B cell (primary cell): ENCODE measurements at regions not wholly inside any gene's neighbourhood (a gene's known extent, or its start where the extent isn't known, plus 50 kb on each side); places are given as distances from the start of the nearest gene placed in this dataset.

Experiments used
- ATAC-seq: fragments of 200-7000 bp; cut with Tn5 transposase; one replicate; pipeline ENCODE4 v1.10.0; 2021; ENCODE audit warnings: low read depth, mild to moderate bottlenecking, moderate number of reproducible peaks, moderate library complexity
- CTCF ChIA-PET: fragments of 350-600 bp; sonication (Branson Sonifier 250); formaldehyde crosslinking; loops from one replicate; lab custom pipeline; 2021; ENCODE audit warnings: antibody characterized with exemption, inconsistent platforms; lab: Charles Lee
- POLR2A ChIA-PET: fragments of 350-600 bp; sonication (Branson Sonifier 250); formaldehyde crosslinking; loops from one replicate; lab custom pipeline; 2021; ENCODE audit warnings: antibody characterized with exemption; lab: Charles Lee
- DNase-seq: peaks from one replicate; pipeline ENCODE4 v3.0.0; 2013
- H2AFZ ChIP-seq: 2 replicates; pipeline ENCODE4 v1.6.1; 2012; ENCODE audit warnings: mild to moderate bottlenecking, low read depth, low read length; ENCODE audit not compliant: insufficient read depth, poor library complexity, severe bottlenecking
- H3K27ac ChIP-seq, 2 donors: 1 replicate in 1 of 2; 2 replicates in 1 of 2; pipeline ENCODE4 v1.5.1; 2012 to 2013; ENCODE audit warnings: low read length in 2 of 2, mild to moderate bottlenecking in 2 of 2, moderate library complexity in 1 of 2
- H3K27me3 ChIP-seq, 4 experiments: fragments of 200-600 bp in 1 of 4; sonication (generic) in 1 of 4; replicated peaks in 1 of 4; 1 replicate in 2 of 4; 2 replicates in 2 of 4; pipeline versions ENCODE4 v1.6.1 to v1.7.0; 2013 to 2016; ENCODE audit warnings: low read length in 3 of 4, mild to moderate bottlenecking in 2 of 4, mixed read lengths in 1 of 4, moderate library complexity in 1 of 4; ENCODE audit not compliant: insufficient read depth in 4 of 4, control insufficient read depth in 3 of 4; ENCODE audit errors: control extremely low read depth in 1 of 4
- H3K36me3 ChIP-seq, 2 experiments: replicated peaks in 1 of 2; 1 replicate in 1 of 2; 2 replicates in 1 of 2; pipeline versions ENCODE4 v1.6.1 to v1.7.1; 2013; ENCODE audit warnings: low read length in 1 of 2; ENCODE audit not compliant: insufficient read depth in 2 of 2, control insufficient read depth in 1 of 2; ENCODE audit errors: control extremely low read depth in 1 of 2, extremely low read depth in 1 of 2
- H3K4me1 ChIP-seq, 2 donors: fragments of 200-600 bp in 1 of 2; sonication (generic) in 1 of 2; 1 replicate in 1 of 2; 2 replicates in 1 of 2; pipeline versions ENCODE4 v1.5.1 to v1.6.1; 2013 to 2017; ENCODE audit warnings: low read length in 2 of 2; ENCODE audit not compliant: control insufficient read depth in 2 of 2, insufficient read depth in 2 of 2
- H3K4me2 ChIP-seq: replicated peaks from 2 replicates; pipeline ENCODE3; 2012; ENCODE audit warnings: mild to moderate bottlenecking, low read depth, low read length; ENCODE audit not compliant: poor library complexity, severe bottlenecking
- H3K4me3 ChIP-seq, 5 experiments: fragments of 200-600 bp in 1 of 5; sonication (generic) in 1 of 5; 1 replicate in 3 of 5; 2 replicates in 2 of 5; pipeline versions ENCODE4 v1.5.1 to v1.7.0; 2011 to 2016; ENCODE audit warnings: low read length in 4 of 5, mild to moderate bottlenecking in 4 of 5, low read depth in 2 of 5, control low read depth in 1 of 5, moderate library complexity in 1 of 5; ENCODE audit not compliant: insufficient read depth in 1 of 5; ENCODE audit errors: control extremely low read depth in 1 of 5, extremely low read depth in 1 of 5
- H3K79me2 ChIP-seq: fragments of 200-600 bp; sonication (generic); one replicate; pipeline ENCODE4 v1.6.0; 2016; ENCODE audit warnings: low read length; ENCODE audit not compliant: control insufficient read depth, insufficient read depth
- H3K9ac ChIP-seq: fragments of 200-600 bp; sonication (generic); 2 replicates; pipeline ENCODE4 v1.6.1; 2017; ENCODE audit warnings: mild to moderate bottlenecking, low read length, moderate library complexity
- H3K9me3 ChIP-seq, 3 donors: one replicate each; pipeline versions ENCODE4 v1.6.1 to v1.7.1; 2013; ENCODE audit warnings: low read length in 2 of 3; ENCODE audit not compliant: control insufficient read depth in 2 of 3, insufficient read depth in 1 of 3; ENCODE audit errors: control extremely low read depth in 1 of 3
- H4K20me1 ChIP-seq: 2 replicates; pipeline ENCODE4 v1.6.0; 2012; ENCODE audit warnings: mild to moderate bottlenecking, low read length; ENCODE audit not compliant: insufficient read depth, control insufficient read depth, poor library complexity, severe bottlenecking
- H3K27ac Mint-ChIP-seq: one replicate; pipeline ENCODE4 v1.8.0; 2021; ENCODE audit warnings: mixed read lengths
- H3K27me3 Mint-ChIP-seq: one replicate; pipeline ENCODE4 v1.8.0; 2021; ENCODE audit warnings: mixed read lengths
- H3K4me1 Mint-ChIP-seq: one replicate; pipeline ENCODE4 v1.8.0; 2021; ENCODE audit warnings: mixed read lengths
- H3K4me3 Mint-ChIP-seq: one replicate; pipeline ENCODE4 v1.8.0; 2021; ENCODE audit warnings: mixed read lengths
- H3K9me3 Mint-ChIP-seq: one replicate; pipeline ENCODE4 v1.8.0; 2022; ENCODE audit warnings: mixed read lengths; ENCODE audit not compliant: insufficient read depth
- CTCF ChIP-seq: fragments of 200-600 bp; IDR thresholded peaks from one replicate; pipeline ENCODE4 v1.8.0; 2022; ENCODE audit warnings: antibody characterized with exemption, mild to moderate bottlenecking
- EZH2 ChIP-seq: IDR thresholded peaks from 2 replicates; pipeline ENCODE4 v1.6.1; 2012; ENCODE audit warnings: borderline replicate concordance, low read depth, mild to moderate bottlenecking, moderate library complexity, low read length; ENCODE audit not compliant: insufficient read depth, poor library complexity, severe bottlenecking
- WGBS: methylation state at CpG from one replicate; pipeline ENCODE4 v1.1.5; 2013; ENCODE audit warnings: missing lambda C conversion rate; ENCODE audit not compliant: insufficient coverage; 5-methylcytosine and 5-hydroxymethylcytosine counted together
- intact Hi-C: fragments of 100-400 bp; cut with micrococcal nuclease; formaldehyde crosslinking; loops from one replicate; pipeline ENCODE4 v1.10.0; 2022

- 98% methylated on average over 2 of the region's 4 CpGs for WGBS
- Mint-ChIP-seq H3K4me3 (no peak overlapping the region), H3K4me1 (no peaks in the 10 kb centered on the region), H3K27ac (no peak overlapping the region), H3K9me3 (no peaks in the 10 kb centered on the region), H3K27me3 (peaks cover 9% of the 10 kb centered on the region)
- CTCF ChIA-PET = no interaction called here
- TF ChIP-seq EZH2 (no peak), CTCF (no peak)
- Histone ChIP-seq H3K9ac (no peak overlapping the region), H3K27me3 (no peaks in the 10 kb centered on the region), H3K27ac (no peak overlapping the region), H4K20me1 (no peaks in the 10 kb centered on the region), H3K4me1 (no peaks in the 10 kb centered on the region), H3K4me2 (no peak overlapping the region), H3K9me3 (peaks cover 0 to 4% (median 0%) of the 10 kb centered on the region in 3 donors), H2AFZ (no peak overlapping the region), H3K79me2 (no peaks in the 10 kb centered on the region), H3K36me3 (no peaks in the 10 kb centered on the region), H3K4me3 (no peak overlapping the region)
- intact Hi-C loops = no loop called here
- POLR2A ChIA-PET = no interaction called here
- no peak for DNase-seq
- ATAC-seq = no peak
Measured at GRCh38 chr14:51473351-51473750, 178.4 kb upstream of the FRMD6 start.

- DNase-seq = no peak
- H3K4me3 ChIP-seq = no peak overlapping the region
- H3K4me1 Mint-ChIP-seq = no peaks in the 10 kb centered on the region
- H3K27me3 Mint-ChIP-seq = peaks cover 9% of the 10 kb centered on the region
- H4K20me1 ChIP-seq = no peaks in the 10 kb centered on the region
- H3K9me3 ChIP-seq = peaks cover 0 to 4% (median 0%) of the 10 kb centered on the region in 3 donors
- intact Hi-C loops = no loop called here
- ATAC-seq = no peak
- CTCF ChIA-PET = no interaction called here
- no peak overlapping the region for H3K9ac ChIP-seq
- H3K27ac Mint-ChIP-seq = no peak overlapping the region
- H3K79me2 ChIP-seq = no peaks in the 10 kb centered on the region
- TF ChIP-seq EZH2 = no peak
- no peak for TF ChIP-seq CTCF
- H3K4me2 ChIP-seq = no peak overlapping the region
- H3K27me3 ChIP-seq = no peaks in the 10 kb centered on the region
- POLR2A ChIA-PET = no interaction called here
- H3K9me3 Mint-ChIP-seq = no peaks in the 10 kb centered on the region
- H3K36me3 ChIP-seq = no peaks in the 10 kb centered on the region
- 91% methylated on average over 2 of the region's 6 CpGs for WGBS
- H2AFZ ChIP-seq = no peak overlapping the region
- H3K4me3 Mint-ChIP-seq = no peak overlapping the region
- H3K27ac ChIP-seq = no peak overlapping the region
- H3K4me1 ChIP-seq = no peaks in the 10 kb centered on the region
Measured at GRCh38 chr14:51473808-51474565, 177.7 kb upstream of the FRMD6 start.
